K562 (cell line): ENCODE measurements at regions not wholly inside any gene's neighbourhood (a gene's known extent, or its start where the extent isn't known, plus 50 kb on each side); places are given as distances from the start of the nearest gene placed in this dataset.

ENCODE experiments used
- FOS ChIP-seq: IDR thresholded peaks from 3 replicates; pipeline ENCODE4 v1.6.1; 2011; ENCODE audit not compliant: insufficient read length; ENCODE audit errors: extremely low read depth
- HDAC6 ChIP-seq: IDR thresholded peaks from 2 replicates; pipeline ENCODE4 v1.6.1; 2012; ENCODE audit warnings: low read depth, mild to moderate bottlenecking, control low read depth, inconsistent platforms, low read length, moderate library complexity
- NBN ChIP-seq: fragments of 450-650 bp; IDR thresholded peaks from 2 replicates; pipeline ENCODE4 v1.6.1; 2016; ENCODE audit warnings: low read depth, mild to moderate bottlenecking
- NCOR1 ChIP-seq: fragments of 450-650 bp; IDR thresholded peaks from 2 replicates; pipeline ENCODE4 v1.6.1; 2016; ENCODE audit warnings: mild to moderate bottlenecking, moderate library complexity
- POLR2A ChIP-seq: fragments of 450-650 bp; conservative IDR thresholded peaks from 2 replicates; pipeline ENCODE4 v1.6.1; 2016
- SIRT6 ChIP-seq: IDR thresholded peaks from one replicate; pipeline ENCODE4 v1.6.1; 2012; ENCODE audit warnings: low read depth, mild to moderate bottlenecking, control low read depth, inconsistent platforms, low read length, moderate library complexity
- TAF9B ChIP-seq: fragments of 450-650 bp; IDR thresholded peaks from 2 replicates; pipeline ENCODE4 v1.6.1; 2018; ENCODE audit warnings: mild to moderate bottlenecking; ENCODE audit not compliant: partially characterized antibody
- TF ChIP-seq, protein P1 (sequence below), 3 experiments: IDR thresholded peaks in 2 of 3; conservative IDR thresholded peaks in 1 of 3; 2 replicates each; pipeline ENCODE4 v1.5.1; 2011 to 2012; ENCODE audit warnings: low read length in 3 of 3, mild to moderate bottlenecking in 3 of 3, control low read depth in 2 of 3, improper control_type of control experiment in 1 of 3, inconsistent platforms in 1 of 3, low read depth in 1 of 3, mixed read lengths in 1 of 3, moderate library complexity in 1 of 3; ENCODE audit not compliant: insufficient read depth in 2 of 3

DNA sequence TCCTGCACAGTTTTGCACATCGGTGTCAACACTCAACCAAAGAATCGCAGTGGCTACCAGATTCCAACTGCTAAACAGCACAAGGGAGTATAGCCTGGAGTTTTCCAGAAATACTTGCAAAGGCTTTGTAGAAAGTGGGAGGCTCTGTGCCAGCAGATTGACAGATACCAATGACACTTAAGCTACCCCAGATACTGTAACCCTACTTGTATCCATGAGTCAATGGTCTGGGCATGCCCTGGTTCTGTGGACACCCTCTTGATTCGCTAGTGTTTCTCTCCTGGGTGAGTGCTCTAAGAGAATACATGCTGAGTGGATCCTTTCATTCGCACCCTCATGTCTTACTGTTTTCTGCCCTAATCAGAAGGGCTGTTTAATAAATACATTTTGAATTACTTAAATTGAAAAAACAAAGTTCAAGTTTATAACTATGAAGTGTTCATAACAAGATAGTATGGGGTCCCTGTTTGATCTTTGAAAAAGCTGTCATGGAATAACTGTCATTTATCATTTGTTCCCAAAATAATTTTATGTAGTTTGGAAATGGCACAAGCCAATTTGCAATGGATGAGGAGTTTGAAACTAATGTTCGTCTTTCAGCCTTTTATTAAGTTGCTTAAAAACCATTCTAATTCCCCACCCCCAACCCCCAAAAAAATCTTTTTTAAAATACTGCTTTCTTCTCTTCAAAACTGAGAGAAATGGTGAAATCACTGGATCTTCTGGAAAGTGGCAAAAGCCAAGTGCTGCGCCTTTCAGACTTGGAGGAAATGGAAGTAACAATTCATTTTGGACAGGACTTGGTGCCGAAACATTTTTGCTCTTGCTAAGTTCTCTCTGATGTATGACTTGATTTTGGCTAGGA is 600.5 kb upstream of the TENM4 start:
- no peak for TF ChIP-seq POLR2A
- no peak for TF ChIP-seq TAF9B
- no peak for TF ChIP-seq FOS
- TF ChIP-seq NBN = no peak
- no peak for TF ChIP-seq NCOR1
- TF ChIP-seq SIRT6 = no peak
- TF ChIP-seq, protein P1, sequence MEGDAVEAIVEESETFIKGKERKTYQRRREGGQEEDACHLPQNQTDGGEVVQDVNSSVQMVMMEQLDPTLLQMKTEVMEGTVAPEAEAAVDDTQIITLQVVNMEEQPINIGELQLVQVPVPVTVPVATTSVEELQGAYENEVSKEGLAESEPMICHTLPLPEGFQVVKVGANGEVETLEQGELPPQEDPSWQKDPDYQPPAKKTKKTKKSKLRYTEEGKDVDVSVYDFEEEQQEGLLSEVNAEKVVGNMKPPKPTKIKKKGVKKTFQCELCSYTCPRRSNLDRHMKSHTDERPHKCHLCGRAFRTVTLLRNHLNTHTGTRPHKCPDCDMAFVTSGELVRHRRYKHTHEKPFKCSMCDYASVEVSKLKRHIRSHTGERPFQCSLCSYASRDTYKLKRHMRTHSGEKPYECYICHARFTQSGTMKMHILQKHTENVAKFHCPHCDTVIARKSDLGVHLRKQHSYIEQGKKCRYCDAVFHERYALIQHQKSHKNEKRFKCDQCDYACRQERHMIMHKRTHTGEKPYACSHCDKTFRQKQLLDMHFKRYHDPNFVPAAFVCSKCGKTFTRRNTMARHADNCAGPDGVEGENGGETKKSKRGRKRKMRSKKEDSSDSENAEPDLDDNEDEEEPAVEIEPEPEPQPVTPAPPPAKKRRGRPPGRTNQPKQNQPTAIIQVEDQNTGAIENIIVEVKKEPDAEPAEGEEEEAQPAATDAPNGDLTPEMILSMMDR (IDR thresholded peaks at IDR 0.05 in 2 of 3, conservative IDR thresholded peaks at IDR 0.05 in 1 of 3; ENCODE audit: insufficient read depth in 2 of 3, low read depth in 1 of 3, low read length in 3 of 3) = no peak
- no peak for TF ChIP-seq HDAC6
